HepG2 (cell line): ENCODE measurements at regions not wholly inside any gene's neighbourhood (a gene's known extent, or its start where the extent isn't known, plus 50 kb on each side); places are given as distances from the start of the nearest gene placed in this dataset.

Experiments
- ATAC-seq: fragments of 200-7000 bp; cut with Tn5 transposase; 3 replicates; pipeline ENCODE4 v1.9.1; 2020; ENCODE audit warnings: mild to moderate bottlenecking, moderate library complexity
- BruUV-seq: library from RNA; stranded (reverse); fragments of 400-500 nt; replicated peaks from 2 replicates; lab custom pipeline; 2021; lab: Mats Ljungman, UMichigan
- CTCF ChIA-PET: fragments of 300-600 bp; formaldehyde crosslinking; extraction: SDS; loops from one replicate; lab custom pipeline; 2021; ENCODE audit warnings: low total read pairs, inconsistent platforms, low intra/inter-chr PET ratio; lab: Yijun Ruan, JAX
- POLR2A ChIA-PET: fragments of 350-600 bp; sonication (Branson Sonifier 250); formaldehyde crosslinking; loops from one replicate; lab custom pipeline; 2020; ENCODE audit warnings: antibody characterized with exemption, inconsistent platforms; lab: Yijun Ruan, JAX
- DNase-seq: peaks from one replicate; pipeline ENCODE4 v3.0.0-alpha.2; 2015; ENCODE audit warnings: low spot score
- FAIRE-seq: peaks from 3 replicates; lab custom pipeline; 2011; peaks lifted over from hg19 to GRCh38; lab: Jason Lieb, UNC
- H2AFZ ChIP-seq: one replicate; pipeline ENCODE4 v1.6.1; 2011; ENCODE audit warnings: low read length, inconsistent platforms
- H3K27ac ChIP-seq: fragments of 300-600 bp; 3 replicates; pipeline ENCODE4 v1.8.0; 2011; ENCODE audit warnings: mixed run types, mild to moderate bottlenecking, mixed read lengths, low read length, inconsistent platforms; ENCODE audit not compliant: insufficient read depth; ENCODE audit errors: extremely low read length
- H3K27me3 ChIP-seq, 2 experiments: fragments of 200-600 bp in 1 of 2; 2 replicates in 1 of 2; 3 replicates in 1 of 2; pipeline versions ENCODE4 v1.6.0 to v1.8.0; 2011; ENCODE audit warnings: low read length in 2 of 2, mild to moderate bottlenecking in 2 of 2, moderate library complexity in 2 of 2, inconsistent platforms in 1 of 2; ENCODE audit not compliant: insufficient read depth in 2 of 2, control insufficient read depth in 1 of 2
- H3K36me3 ChIP-seq, 2 experiments: fragments of 200-600 bp in 1 of 2; replicated peaks in 1 of 2; 2 replicates in 1 of 2; 3 replicates in 1 of 2; pipeline versions ENCODE4 v1.5.1 to v1.8.0; 2011; ENCODE audit warnings: low read length in 2 of 2, inconsistent platforms in 1 of 2; ENCODE audit not compliant: insufficient read depth in 2 of 2, control insufficient read depth in 1 of 2
- H3K4me1 ChIP-seq: 2 replicates; pipeline ENCODE4 v1.5.1; 2012; ENCODE audit warnings: low read length, inconsistent platforms; ENCODE audit not compliant: insufficient read depth
- H3K4me2 ChIP-seq: 2 replicates; pipeline ENCODE4 v1.6.0; 2011; ENCODE audit warnings: low read depth, low read length, inconsistent platforms
- H3K4me3 ChIP-seq, 3 experiments: fragments of 200-600 bp in 1 of 3; sonication (generic), shearing (Covaris generic) in 1 of 3; replicated peaks in 1 of 3; 2 replicates each; pipeline ENCODE4 v1.5.1; 2011 to 2016; ENCODE audit warnings: low read length in 3 of 3, inconsistent platforms in 2 of 3, low read depth in 2 of 3, mild to moderate bottlenecking in 2 of 3, control low read depth in 1 of 3, mixed read lengths in 1 of 3; ENCODE audit not compliant: insufficient read depth in 1 of 3
- H3K79me2 ChIP-seq: one replicate; pipeline ENCODE4 v1.6.1; 2011; ENCODE audit warnings: low read length, inconsistent platforms; ENCODE audit not compliant: insufficient read depth
- H3K9ac ChIP-seq: 2 replicates; pipeline ENCODE4 v1.6.0; 2011; ENCODE audit warnings: mild to moderate bottlenecking, low read depth, low read length, inconsistent platforms; ENCODE audit not compliant: insufficient read depth
- H3K9me3 ChIP-seq: 2 replicates; pipeline ENCODE4 v1.5.1; 2012; ENCODE audit warnings: mild to moderate bottlenecking, low read length
- H4K20me1 ChIP-seq: 2 replicates; pipeline ENCODE4 v1.6.0; 2011; ENCODE audit warnings: inconsistent platforms, mild to moderate bottlenecking, low read length, moderate library complexity; ENCODE audit not compliant: insufficient read depth
- ETV5 ChIP-seq: IDR thresholded peaks from 2 replicates; pipeline ENCODE4 v1.6.1; 2018; ENCODE audit warnings: missing biosample characterization, missing genetic modification reagents, inconsistent platforms, borderline replicate concordance
- HOXA7 ChIP-seq: sonication (generic); formaldehyde crosslinking; IDR thresholded peaks from 2 replicates; pipeline ENCODE4 v1.8.1; 2022; ENCODE audit warnings: mild to moderate bottlenecking, missing genetic modification reagents, moderate library complexity
- KDM2A ChIP-seq: sonication (generic); formaldehyde crosslinking; IDR thresholded peaks from 2 replicates; pipeline ENCODE4 v1.4.0; 2020; ENCODE audit warnings: low read depth, missing genetic modification reagents, borderline replicate concordance
- MED8 ChIP-seq: sonication (generic); formaldehyde crosslinking; IDR thresholded peaks from 2 replicates; pipeline ENCODE4 v1.8.1; 2023; ENCODE audit warnings: mild to moderate bottlenecking, missing genetic modification reagents; ENCODE audit not compliant: insufficient replicate concordance
- MLX ChIP-seq: IDR thresholded peaks from 2 replicates; pipeline ENCODE4 v1.6.1; 2016
- RAD51 ChIP-seq: fragments of 450-650 bp; IDR thresholded peaks from 2 replicates; pipeline ENCODE4 v1.6.1; 2016; ENCODE audit warnings: borderline replicate concordance
- SALL1 ChIP-seq: sonication (generic); formaldehyde crosslinking; IDR thresholded peaks from 2 replicates; pipeline ENCODE4 v1.8.0; 2022; ENCODE audit warnings: mild to moderate bottlenecking, missing genetic modification reagents
- ZNF256 ChIP-seq: sonication (generic); formaldehyde crosslinking; conservative IDR thresholded peaks from 2 replicates; pipeline ENCODE4 v1.4.0; 2020; ENCODE audit warnings: missing genetic modification reagents
- ZNF597 ChIP-seq: sonication (generic); formaldehyde crosslinking; IDR thresholded peaks from 2 replicates; pipeline ENCODE4 v1.5.0; 2020; ENCODE audit warnings: missing genetic modification reagents
- ZNF629 ChIP-seq: sonication (generic); formaldehyde crosslinking; conservative IDR thresholded peaks from 2 replicates; pipeline ENCODE4 v1.5.0; 2020; ENCODE audit warnings: missing genetic modification reagents
- WGBS: methylation state at CpG from one replicate; pipeline ENCODE4 v1.1.6; 2017; ENCODE audit warnings: low lambda C conversion rate; 5-methylcytosine and 5-hydroxymethylcytosine counted together
- in situ Hi-C: cut with HindIII; loops from 2 replicates; pipeline ENCODE4 v1.10.0; 2017; ENCODE audit warnings: low pct_unique_long_range_greater_than_20kb; ENCODE audit not compliant: extremely low pct_ligation_motif_present
- intact Hi-C: fragments of 100-400 bp; cut with micrococcal nuclease; formaldehyde crosslinking; loops from one replicate; pipeline ENCODE4 v1.10.0; 2022; ENCODE audit not compliant: unreplicated experiment

GRCh38 chr2:8549942-8550341 lies 131.9 kb upstream of the ID2 start:
- no peak overlapping the region for H2AFZ ChIP-seq
- no peaks in the 10 kb centered on the region for H3K79me2 ChIP-seq
- H3K27ac ChIP-seq = no peak overlapping the region
- H3K27me3 ChIP-seq = peaks cover 4 to 57% of the 10 kb centered on the region in 2 experiments; a peak in 4 of 5 replicates
- no peak for FAIRE-seq
- DNase-seq = no peak
- in situ Hi-C loops = no loop called here
- no peaks in the 10 kb centered on the region for H3K9me3 ChIP-seq
- ATAC-seq = no peak
- no peaks in the 10 kb centered on the region for H3K36me3 ChIP-seq
- intact Hi-C loops = no loop called here
- ChIA-PET POLR2A (no interaction called here), CTCF (no interaction called here)
- WGBS = 36% methylated on average over 4 of the region's 4 CpGs
- no peak overlapping the region for H3K4me3 ChIP-seq
- peaks cover 8% of the 10 kb centered on the region; the same call in 1 of the 2 replicates for H3K4me1 ChIP-seq
- H3K4me2 ChIP-seq = no peak overlapping the region
- BruUV-seq = no TSS peak
- TF ChIP-seq KDM2A (CRISPR knock-in tag) (no peak), MED8 (CRISPR knock-in tag) (no peak), ZNF597 (CRISPR knock-in tag) (no peak), ZNF629 (0 out of 2 replicates have a peak, but pooled peaks have one; percentile 25), HOXA7 (CRISPR knock-in tag) (no peak)
- H4K20me1 ChIP-seq = no peaks in the 10 kb centered on the region
- H3K9ac ChIP-seq = no peak overlapping the region

GRCh38 chr2:8550481-8550880 lies 131.4 kb upstream of the ID2 start:
- H2AFZ ChIP-seq = no peak overlapping the region
- no peaks in the 10 kb centered on the region for H3K9me3 ChIP-seq
- no peaks in the 10 kb centered on the region for H3K79me2 ChIP-seq
- intact Hi-C loops = no loop called here
- no peak for FAIRE-seq
- H3K36me3 ChIP-seq = no peaks in the 10 kb centered on the region
- H3K9ac ChIP-seq = no peak overlapping the region
- peaks cover 8% of the 10 kb centered on the region; the same call in 1 of the 2 replicates for H3K4me1 ChIP-seq
- in situ Hi-C loops = no loop called here
- ChIA-PET CTCF (no interaction called here), POLR2A (no interaction called here)
- DNase-seq = no peak
- ATAC-seq = no peak
- no peak overlapping the region for H3K4me2 ChIP-seq
- BruUV-seq = no TSS peak
- 75% methylated on average over 2 of the region's 10 CpGs for WGBS
- H3K27ac ChIP-seq = no peak overlapping the region
- H4K20me1 ChIP-seq = no peaks in the 10 kb centered on the region
- H3K4me3 ChIP-seq = no peak overlapping the region
- H3K27me3 ChIP-seq = peaks cover 4 to 52% of the 10 kb centered on the region in 2 experiments; a peak in 4 of 5 replicates
- TF ChIP-seq ZNF256 (CRISPR knock-in tag) (no peak), RAD51 (no peak), MLX (CRISPR knock-in tag) (no peak), SALL1 (CRISPR knock-in tag) (no peak), ETV5 (CRISPR knock-in tag) (no peak)
